ENCODE measurements at regions not wholly inside any gene's neighbourhood (a gene's known extent, or its start where the extent isn't known, plus 50 kb on each side); places are given as distances from the start of the nearest gene placed in this dataset.

- intact Hi-C loops (cut with DNase I; ENCODE audit: low total_unique reads) = no loop called here
- no peaks in the 10 kb centered on the region for H3K27me3 ChIP-seq
- H3K4me3 ChIP-seq = no peak overlapping the region
- peak in 1 of 2 donors; percentile 25 for DNase-seq
- TF ChIP-seq POLR2A (IDR thresholded peaks at IDR 0.05) = no peak
- TF ChIP-seq POLR2AphosphoS5 (IDR thresholded peaks at IDR 0.05) = no peak
- TF ChIP-seq EP300 (IDR thresholded peaks at IDR 0.05) = no peak
- TF ChIP-seq CTCF (IDR thresholded peaks at IDR 0.05) = no peak
- H3K27ac ChIP-seq = no peak overlapping the region
- H3K4me1 ChIP-seq = no peaks in the 10 kb centered on the region
- no peaks in the 10 kb centered on the region for H3K9me3 ChIP-seq
- WGBS, 5 donors = 27 to 57% (median 40%) methylated on average over 11 of the region's 11 CpGs
- H3K36me3 ChIP-seq = no peaks in the 10 kb centered on the region
Measured at GRCh38 chrX:19183761-19184477, 61.7 kb upstream of the ADGRG2 start.

- 7 to 53% (median 39%) methylated on average over 3 of the region's 3 CpGs for WGBS, 5 donors
- TF ChIP-seq CTCF (IDR thresholded peaks at IDR 0.05) = no peak
- no peak for TF ChIP-seq EP300 (IDR thresholded peaks at IDR 0.05)
- TF ChIP-seq POLR2A (IDR thresholded peaks at IDR 0.05) = no peak
- no peak for TF ChIP-seq POLR2AphosphoS5 (IDR thresholded peaks at IDR 0.05)
- no peaks in the 10 kb centered on the region for H3K36me3 ChIP-seq
- DNase-seq = no peak
- H3K27me3 ChIP-seq = no peaks in the 10 kb centered on the region
- H3K4me1 ChIP-seq = no peaks in the 10 kb centered on the region
- no peak overlapping the region for H3K27ac ChIP-seq
- no peak overlapping the region for H3K4me3 ChIP-seq
- intact Hi-C loops (cut with DNase I; ENCODE audit: low total_unique reads) = no loop called here
- peaks cover 0 to 10% (median 3%) of the 10 kb centered on the region in 4 donors for H3K9me3 ChIP-seq
Measured at GRCh38 chrX:19188566-19188965, 66.3 kb upstream of the ADGRG2 start.

- Histone ChIP-seq H3K4me1 (no peaks in the 10 kb centered on the region), H3K4me3 (no peak overlapping the region), H3K9me3 (peaks cover 0 to 10% (median 3%) of the 10 kb centered on the region in 4 donors), H3K27ac (no peak overlapping the region), H3K36me3 (no peaks in the 10 kb centered on the region), H3K27me3 (no peaks in the 10 kb centered on the region)
- no peak for DNase-seq
- TF ChIP-seq EP300 (IDR thresholded peaks at IDR 0.05) = no peak
- TF ChIP-seq POLR2A (IDR thresholded peaks at IDR 0.05) = no peak
- TF ChIP-seq POLR2AphosphoS5 (IDR thresholded peaks at IDR 0.05) = no peak
- no peak for TF ChIP-seq CTCF (IDR thresholded peaks at IDR 0.05)
- 85 to 98% (median 90%) methylated on average over 5 of the region's 5 CpGs for WGBS, 5 donors
- intact Hi-C loops (cut with DNase I; ENCODE audit: low total_unique reads) = no loop called here
Measured at GRCh38 chrX:19190902-19191301, 68.6 kb upstream of the ADGRG2 start.

- Histone ChIP-seq H3K36me3 (no peaks in the 10 kb centered on the region), H3K27ac (no peak overlapping the region), H3K4me3 (no peak overlapping the region), H3K27me3 (no peaks in the 10 kb centered on the region), H3K4me1 (no peaks in the 10 kb centered on the region), H3K9me3 (peaks cover 0 to 10% (median 3%) of the 10 kb centered on the region in 4 donors)
- no peak for DNase-seq
- TF ChIP-seq CTCF (IDR thresholded peaks at IDR 0.05) (no peak), EP300 (IDR thresholded peaks at IDR 0.05) (no peak), POLR2A (IDR thresholded peaks at IDR 0.05) (no peak), POLR2AphosphoS5 (IDR thresholded peaks at IDR 0.05) (no peak)
- WGBS, 5 donors = 55 to 66% (median 58%) methylated on average over 8 of the region's 8 CpGs
- intact Hi-C loops (cut with DNase I; ENCODE audit: low total_unique reads) = no loop called here
Measured at GRCh38 chrX:19193565-19193964, 71.3 kb upstream of the ADGRG2 start.
